Hepatic stellate cell (primary cell): ENCODE measurements at regions not wholly inside any gene's neighbourhood (a gene's known extent, or its start where the extent isn't known, plus 50 kb on each side); places are given as distances from the start of the nearest gene placed in this dataset.

Experiments
- DNase-seq: peaks from one replicate; pipeline ENCODE4 v3.0.0; 2011; ENCODE audit warnings: low spot score

GRCh38 chr12:67370979-67371378 lies 101.8 kb downstream of the CAND1 start:
- DNase-seq = no peak

- no peak for DNase-seq
Measured at GRCh38 chr12:67377021-67377420, 107.9 kb downstream of the CAND1 start.

GRCh38 chr12:67377541-67377940 lies 108.4 kb downstream of the CAND1 start:
- DNase-seq = no peak

GRCh38 chr12:67382241-67382871 lies 113.2 kb downstream of the CAND1 start:
- DNase-seq = peak; percentile 17

- no peak for DNase-seq
Measured at GRCh38 chr12:67386869-67387565, 117.9 kb downstream of the CAND1 start.

- no peak for DNase-seq
Measured at GRCh38 chr12:67388331-67389138, 119.4 kb downstream of the CAND1 start.

- DNase-seq = no peak
Measured at GRCh38 chr12:67390273-67390672, 121.1 kb downstream of the CAND1 start.

- DNase-seq = no peak
Measured at GRCh38 chr12:67391034-67391433, 121.9 kb downstream of the CAND1 start.

- DNase-seq = no peak
Measured at GRCh38 chr12:67391656-67392055, 122.5 kb downstream of the CAND1 start.

GRCh38 chr12:67394550-67394949 lies 125.4 kb downstream of the CAND1 start:
- DNase-seq = peak; percentile 51

- DNase-seq = no peak
Measured at GRCh38 chr12:67400742-67401141, 131.6 kb downstream of the CAND1 start.

- no peak for DNase-seq
Measured at GRCh38 chr12:67410246-67410645, 141.1 kb downstream of the CAND1 start.

GRCh38 chr12:67410667-67411067 lies 141.5 kb downstream of the CAND1 start:
- no peak for DNase-seq

GRCh38 chr12:67411562-67411961 lies 142.4 kb downstream of the CAND1 start:
- DNase-seq = no peak

- DNase-seq = no peak
Measured at GRCh38 chr12:67413577-67413976, 144.4 kb downstream of the CAND1 start.

GRCh38 chr12:67414011-67414715 lies 145.0 kb downstream of the CAND1 start:
- no peak for DNase-seq

- peak; percentile 27 for DNase-seq
Measured at GRCh38 chr12:67415473-67415872, 146.3 kb downstream of the CAND1 start.

GRCh38 chr12:67419810-67420209 lies 150.7 kb downstream of the CAND1 start:
- DNase-seq = no peak

- DNase-seq = no peak
Measured at GRCh38 chr12:67420506-67420905, 151.3 kb downstream of the CAND1 start.

GRCh38 chr12:67422081-67422480 lies 152.9 kb downstream of the CAND1 start:
- no peak for DNase-seq

GRCh38 chr12:67424784-67425183 lies 155.6 kb downstream of the CAND1 start:
- no peak for DNase-seq

GRCh38 chr12:67425394-67425793 lies 156.2 kb downstream of the CAND1 start:
- DNase-seq = no peak
